ENCODE measurements at regions not wholly inside any gene's neighbourhood (a gene's known extent, or its start where the extent isn't known, plus 50 kb on each side); places are given as distances from the start of the nearest gene placed in this dataset.
A peak's percentile ranks its signal among the peaks of the same experiment; 100 is the strongest.

GRCh38 chr14:55749946-55750345, 169.9 kb downstream of the KTN1 start:
- peaks cover 21% of the 10 kb centered on the region for H3K4me1 ChIP-seq (ENCODE audit: insufficient read depth, poor library complexity, severe bottlenecking)
- DNase-seq (ENCODE audit: low spot score) (no peak), ATAC-seq (ENCODE audit: low read depth) (no peak)
- no peaks in the 10 kb centered on the region for H3K36me3 ChIP-seq (ENCODE audit: low read depth)
- no peaks in the 10 kb centered on the region for H3K9me3 ChIP-seq (ENCODE audit: severe bottlenecking)
- no peak overlapping the region for H3K4me3 ChIP-seq (ENCODE audit: severe bottlenecking)
- H3K27me3 ChIP-seq (ENCODE audit: insufficient read depth, poor library complexity, severe bottlenecking): no peaks in the 10 kb centered on the region
- TF ChIP-seq, protein P1, sequence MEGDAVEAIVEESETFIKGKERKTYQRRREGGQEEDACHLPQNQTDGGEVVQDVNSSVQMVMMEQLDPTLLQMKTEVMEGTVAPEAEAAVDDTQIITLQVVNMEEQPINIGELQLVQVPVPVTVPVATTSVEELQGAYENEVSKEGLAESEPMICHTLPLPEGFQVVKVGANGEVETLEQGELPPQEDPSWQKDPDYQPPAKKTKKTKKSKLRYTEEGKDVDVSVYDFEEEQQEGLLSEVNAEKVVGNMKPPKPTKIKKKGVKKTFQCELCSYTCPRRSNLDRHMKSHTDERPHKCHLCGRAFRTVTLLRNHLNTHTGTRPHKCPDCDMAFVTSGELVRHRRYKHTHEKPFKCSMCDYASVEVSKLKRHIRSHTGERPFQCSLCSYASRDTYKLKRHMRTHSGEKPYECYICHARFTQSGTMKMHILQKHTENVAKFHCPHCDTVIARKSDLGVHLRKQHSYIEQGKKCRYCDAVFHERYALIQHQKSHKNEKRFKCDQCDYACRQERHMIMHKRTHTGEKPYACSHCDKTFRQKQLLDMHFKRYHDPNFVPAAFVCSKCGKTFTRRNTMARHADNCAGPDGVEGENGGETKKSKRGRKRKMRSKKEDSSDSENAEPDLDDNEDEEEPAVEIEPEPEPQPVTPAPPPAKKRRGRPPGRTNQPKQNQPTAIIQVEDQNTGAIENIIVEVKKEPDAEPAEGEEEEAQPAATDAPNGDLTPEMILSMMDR (IDR thresholded peaks at IDR 0.05; ENCODE audit: poor library complexity, severe bottlenecking): no peak
- H3K27ac ChIP-seq (ENCODE audit: poor library complexity, severe bottlenecking): peak overlapping the region; percentile 30

- peak; percentile 80 for DNase-seq (ENCODE audit: low spot score)
These were observed 172.8 kb downstream of the KTN1 start for GRCh38 chr14:55752580-55753390.

GRCh38 chr14:55754471-55754870, 174.5 kb downstream of the KTN1 start:
- H3K27ac ChIP-seq (ENCODE audit: poor library complexity, severe bottlenecking): no peak overlapping the region
- ATAC-seq (ENCODE audit: low read depth) (no peak), DNase-seq (ENCODE audit: low spot score) (no peak)
- no peaks in the 10 kb centered on the region for H3K36me3 ChIP-seq (ENCODE audit: low read depth)
- peaks cover 12% of the 10 kb centered on the region for H3K4me1 ChIP-seq (ENCODE audit: insufficient read depth, poor library complexity, severe bottlenecking)
- H3K9me3 ChIP-seq (ENCODE audit: severe bottlenecking): no peaks in the 10 kb centered on the region
- H3K4me3 ChIP-seq (ENCODE audit: severe bottlenecking): no peak overlapping the region
- TF ChIP-seq, protein P1 (IDR thresholded peaks at IDR 0.05; ENCODE audit: poor library complexity, severe bottlenecking): no peak
- no peaks in the 10 kb centered on the region for H3K27me3 ChIP-seq (ENCODE audit: insufficient read depth, poor library complexity, severe bottlenecking)

More at GRCh38 chr14:55752580-55753390, 172.8 kb downstream of the KTN1 start:
- no peaks in the 10 kb centered on the region for H3K9me3 ChIP-seq (ENCODE audit: severe bottlenecking)
- no peaks in the 10 kb centered on the region for H3K36me3 ChIP-seq (ENCODE audit: low read depth)
- no peak overlapping the region for H3K4me3 ChIP-seq (ENCODE audit: severe bottlenecking)
- peak overlapping the region; percentile 7 for H3K27ac ChIP-seq (ENCODE audit: poor library complexity, severe bottlenecking)
- TF ChIP-seq, protein P1 (IDR thresholded peaks at IDR 0.05; ENCODE audit: poor library complexity, severe bottlenecking): no peak
- no peaks in the 10 kb centered on the region for H3K27me3 ChIP-seq (ENCODE audit: insufficient read depth, poor library complexity, severe bottlenecking)
- ATAC-seq (ENCODE audit: low read depth): peak; percentile 76
- peaks cover 21% of the 10 kb centered on the region for H3K4me1 ChIP-seq (ENCODE audit: insufficient read depth, poor library complexity, severe bottlenecking)

- Histone ChIP-seq H3K27ac (ENCODE audit: poor library complexity, severe bottlenecking) (no peak overlapping the region), H3K9me3 (ENCODE audit: severe bottlenecking) (no peaks in the 10 kb centered on the region), H3K4me1 (ENCODE audit: insufficient read depth, poor library complexity, severe bottlenecking) (peaks cover 12% of the 10 kb centered on the region), H3K27me3 (ENCODE audit: insufficient read depth, poor library complexity, severe bottlenecking) (no peaks in the 10 kb centered on the region), H3K36me3 (ENCODE audit: low read depth) (no peaks in the 10 kb centered on the region), H3K4me3 (ENCODE audit: severe bottlenecking) (no peak overlapping the region)
- no peak for DNase-seq (ENCODE audit: low spot score)
- ATAC-seq (ENCODE audit: low read depth): no peak
- TF ChIP-seq, protein P1 (IDR thresholded peaks at IDR 0.05; ENCODE audit: poor library complexity, severe bottlenecking): no peak
These were observed 174.9 kb downstream of the KTN1 start for GRCh38 chr14:55754871-55755270.

DNA sequence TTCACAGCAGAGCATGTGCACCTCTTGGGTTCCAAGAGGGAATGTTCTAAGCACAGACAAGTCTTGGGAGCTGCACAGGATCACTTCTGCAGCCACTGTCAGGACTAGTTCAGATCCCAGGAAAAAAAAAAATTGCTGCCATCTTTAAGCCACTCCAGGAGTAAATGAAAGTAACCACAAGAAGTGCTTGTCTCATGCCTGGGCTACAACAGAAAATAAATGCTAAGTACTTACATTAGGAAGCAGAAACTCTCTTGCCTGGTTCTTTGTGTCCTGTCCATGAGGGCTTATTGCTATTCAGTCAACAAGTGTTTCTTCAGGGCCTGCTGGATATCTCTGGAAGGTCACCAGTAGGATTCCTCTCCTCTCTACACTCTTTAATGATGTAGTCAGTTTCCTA, 176.1 kb downstream of the KTN1 start:
- Histone ChIP-seq H3K27me3 (ENCODE audit: insufficient read depth, poor library complexity, severe bottlenecking) (no peaks in the 10 kb centered on the region), H3K9me3 (ENCODE audit: severe bottlenecking) (no peaks in the 10 kb centered on the region), H3K4me3 (ENCODE audit: severe bottlenecking) (no peak overlapping the region), H3K36me3 (ENCODE audit: low read depth) (no peaks in the 10 kb centered on the region), H3K4me1 (ENCODE audit: insufficient read depth, poor library complexity, severe bottlenecking) (peaks cover 12% of the 10 kb centered on the region), H3K27ac (ENCODE audit: poor library complexity, severe bottlenecking) (no peak overlapping the region)
- DNase-seq (ENCODE audit: low spot score) (no peak), ATAC-seq (ENCODE audit: low read depth) (no peak)
- TF ChIP-seq, protein P1 (IDR thresholded peaks at IDR 0.05; ENCODE audit: poor library complexity, severe bottlenecking): no peak

Measured in RWPE2 (cell line).